T47D (cell line): ENCODE measurements at regions not wholly inside any gene's neighbourhood (a gene's known extent, or its start where the extent isn't known, plus 50 kb on each side); places are given as distances from the start of the nearest gene placed in this dataset.

Source experiments
- DNase-seq, 2 experiments: peaks; one replicate each; pipeline versions ENCODE4 v3.0.0 to v3.0.0-alpha.2; 2011 to 2012; ENCODE audit warnings: low read depth in 1 of 2, low spot score in 1 of 2
- JUND ChIP-seq: IDR thresholded peaks from 2 replicates; pipeline ENCODE4 v1.6.1; 2012; ENCODE audit warnings: low read depth
- in situ Hi-C: cut with HindIII; loops from 2 replicates; pipeline ENCODE4 v1.10.0; 2016; ENCODE audit warnings: low sequenced_read_pairs, low pct_unique_long_range_greater_than_20kb

- in situ Hi-C loops, result no loop called here
- DNase-seq, result no peak
These were observed 422.2 kb upstream of the SGO1 start for GRCh38 chr3:20608054-20608738.

GRCh38 chr3:20604659-20605058 lies 418.7 kb upstream of the SGO1 start:
- DNase-seq, result no peak
- in situ Hi-C loops, result no loop called here
- no peak for TF ChIP-seq JUND

More at GRCh38 chr3:20608054-20608738, 422.2 kb upstream of the SGO1 start:
- no peak for TF ChIP-seq JUND

GRCh38 chr3:20589275-20589674 lies 403.3 kb upstream of the SGO1 start:
- no peak for DNase-seq
- in situ Hi-C loops, result no loop called here
- no peak for TF ChIP-seq JUND

GRCh38 chr3:20588781-20589180 lies 402.8 kb upstream of the SGO1 start:
- in situ Hi-C loops, result no loop called here
- TF ChIP-seq JUND, result no peak
- DNase-seq, result no peak

GRCh38 chr3:20583648-20584047 lies 397.6 kb upstream of the SGO1 start:
- DNase-seq, result no peak
- in situ Hi-C loops, result no loop called here
- TF ChIP-seq JUND, result no peak

- no peak for TF ChIP-seq JUND
- in situ Hi-C loops, result no loop called here
- DNase-seq, result no peak
These were observed 390.2 kb upstream of the SGO1 start for GRCh38 chr3:20576228-20576627.

- in situ Hi-C loops, result no loop called here
- TF ChIP-seq JUND, result no peak
- DNase-seq, result no peak
These were observed 389.1 kb upstream of the SGO1 start for GRCh38 chr3:20575146-20575545.

GRCh38 chr3:20574746-20575145 lies 388.7 kb upstream of the SGO1 start:
- in situ Hi-C loops, result no loop called here
- no peak for DNase-seq
- no peak for TF ChIP-seq JUND

GRCh38 chr3:20573175-20573574 lies 387.2 kb upstream of the SGO1 start:
- in situ Hi-C loops, result no loop called here
- DNase-seq, result no peak
- no peak for TF ChIP-seq JUND

- DNase-seq, result no peak
- no peak for TF ChIP-seq JUND
- in situ Hi-C loops, result no loop called here
These were observed 386.5 kb upstream of the SGO1 start for GRCh38 chr3:20572473-20572872.

GRCh38 chr3:20569310-20569709 lies 383.3 kb upstream of the SGO1 start:
- DNase-seq, result no peak
- in situ Hi-C loops, result no loop called here

GRCh38 chr3:20564966-20565365 lies 379.0 kb upstream of the SGO1 start:
- TF ChIP-seq JUND, result no peak
- no peak for DNase-seq
- in situ Hi-C loops, result no loop called here

More at GRCh38 chr3:20569310-20569709, 383.3 kb upstream of the SGO1 start:
- TF ChIP-seq JUND, result no peak

GRCh38 chr3:20563985-20564384 lies 378.0 kb upstream of the SGO1 start:
- no peak for TF ChIP-seq JUND
- in situ Hi-C loops, result no loop called here
- no peak for DNase-seq

- in situ Hi-C loops, result no loop called here
- no peak for DNase-seq
- no peak for TF ChIP-seq JUND
These were observed 377.2 kb upstream of the SGO1 start for GRCh38 chr3:20563251-20563650.
